Neuronal stem cell (in vitro differentiated cells): ENCODE measurements at regions not wholly inside any gene's neighbourhood (a gene's known extent, or its start where the extent isn't known, plus 50 kb on each side); places are given as distances from the start of the nearest gene placed in this dataset.

Experiments used
- DNase-seq: peaks from one replicate; pipeline ENCODE4 v3.0.0-alpha.2; 2013; ENCODE audit warnings: low spot score
- H2AFZ ChIP-seq: one replicate; pipeline ENCODE4 v1.6.1; 2013; ENCODE audit warnings: mild to moderate bottlenecking, low read length, inconsistent platforms
- H2AK5ac ChIP-seq: 2 replicates; pipeline ENCODE4 v1.6.1; 2013; ENCODE audit warnings: low read depth, mild to moderate bottlenecking, inconsistent platforms, low read length, moderate library complexity, mixed read lengths
- H2BK120ac ChIP-seq: 2 replicates; pipeline ENCODE4 v1.6.1; 2013; ENCODE audit warnings: low read depth, mild to moderate bottlenecking, inconsistent platforms, low read length, moderate library complexity, mixed read lengths
- H2BK12ac ChIP-seq: one replicate; pipeline ENCODE4 v1.6.1; 2013; ENCODE audit warnings: low read length, inconsistent platforms
- H2BK15ac ChIP-seq: 2 replicates; pipeline ENCODE4 v1.6.1; 2013; ENCODE audit warnings: mild to moderate bottlenecking, low read length, inconsistent platforms, mixed read lengths
- H2BK5ac ChIP-seq: one replicate; pipeline ENCODE4 v1.6.1; 2013; ENCODE audit warnings: inconsistent platforms, mild to moderate bottlenecking, low read length, moderate library complexity
- H3K14ac ChIP-seq: one replicate; pipeline ENCODE4 v1.6.1; 2013; ENCODE audit warnings: low read length, inconsistent platforms
- H3K18ac ChIP-seq: 2 replicates; pipeline ENCODE4 v1.6.1; 2013; ENCODE audit warnings: low read length, inconsistent platforms
- H3K23ac ChIP-seq: 2 replicates; pipeline ENCODE4 v1.6.1; 2013; ENCODE audit warnings: low read depth, mild to moderate bottlenecking, mixed read lengths, low read length, inconsistent platforms; ENCODE audit not compliant: poor library complexity
- H3K27ac ChIP-seq: replicated peaks from 3 replicates; pipeline ENCODE4 v1.5.1; 2013; ENCODE audit warnings: low read length, inconsistent platforms
- H3K27me3 ChIP-seq, 3 experiments: 2 replicates each; pipeline ENCODE4 v1.6.1; 2013; ENCODE audit warnings: low read length in 3 of 3, mild to moderate bottlenecking in 2 of 3, inconsistent platforms in 1 of 3, low read depth in 1 of 3, mixed read lengths in 1 of 3, moderate library complexity in 1 of 3; ENCODE audit not compliant: control insufficient read depth in 3 of 3, insufficient read depth in 3 of 3
- H3K36me3 ChIP-seq, 2 donors: replicated peaks in 1 of 2; 2 replicates each; pipeline ENCODE4 v1.6.1; 2013; ENCODE audit warnings: low read length in 2 of 2; ENCODE audit not compliant: control insufficient read depth in 2 of 2, insufficient read depth in 2 of 2
- H3K4ac ChIP-seq: 2 replicates; pipeline ENCODE4 v1.6.1; 2013; ENCODE audit warnings: inconsistent platforms, mild to moderate bottlenecking, low read length, moderate library complexity
- H3K4me1 ChIP-seq, 2 donors: 1 replicate in 1 of 2; 2 replicates in 1 of 2; pipeline ENCODE4 v1.6.1; 2013; ENCODE audit warnings: low read length in 2 of 2, low read depth in 1 of 2; ENCODE audit not compliant: control insufficient read depth in 2 of 2, insufficient read depth in 1 of 2
- H3K4me2 ChIP-seq: one replicate; pipeline ENCODE4 v1.6.1; 2013; ENCODE audit warnings: mild to moderate bottlenecking, low read length, inconsistent platforms; ENCODE audit not compliant: insufficient read depth, poor library complexity, severe bottlenecking
- H3K4me3 ChIP-seq, 2 donors: 2 replicates each; pipeline ENCODE4 v1.5.1; 2013; ENCODE audit warnings: low read length in 2 of 2, mild to moderate bottlenecking in 2 of 2, inconsistent platforms in 1 of 2, moderate library complexity in 1 of 2
- H3K79me1 ChIP-seq: one replicate; pipeline ENCODE4 v1.6.1; 2013; ENCODE audit warnings: low read depth, mild to moderate bottlenecking, inconsistent platforms, low read length, moderate library complexity
- H3K9ac ChIP-seq: one replicate; pipeline ENCODE4 v1.6.1; 2013; ENCODE audit warnings: mild to moderate bottlenecking, low read depth, low read length, inconsistent platforms; ENCODE audit not compliant: poor library complexity
- H3K9me3 ChIP-seq, 2 donors: replicated peaks in 1 of 2; 2 replicates each; pipeline versions ENCODE3 to v1.6.1; 2013; ENCODE audit warnings: low read length in 2 of 2, mild to moderate bottlenecking in 2 of 2, inconsistent platforms in 1 of 2, low read depth in 1 of 2, mixed read lengths in 1 of 2, moderate library complexity in 1 of 2; ENCODE audit not compliant: control insufficient read depth in 2 of 2, insufficient read depth in 1 of 2
- H4K8ac ChIP-seq: one replicate; pipeline ENCODE4 v1.6.1; 2013; ENCODE audit warnings: low read depth, mild to moderate bottlenecking, inconsistent platforms, low read length, moderate library complexity
- H4K91ac ChIP-seq: one replicate; pipeline ENCODE4 v1.6.1; 2013; ENCODE audit warnings: low read length, low read depth, mild to moderate bottlenecking, inconsistent platforms; ENCODE audit not compliant: poor library complexity
- WGBS, 2 donors: extraction: QIAGEN DNeasy Blood & Tissue Kit; methylation state at CpG; one replicate each; pipeline ENCODE4 v1.1.7; 2013; ENCODE audit warnings: missing lambda C conversion rate in 2 of 2, mixed read lengths in 1 of 2; ENCODE audit not compliant: insufficient read length in 2 of 2, insufficient replicate concordance in 1 of 2; ENCODE audit errors: extremely low coverage in 2 of 2; 5-methylcytosine and 5-hydroxymethylcytosine counted together

GRCh38 chr10:3290550-3290949 lies 118.0 kb upstream of the PITRM1 start:
- no peak for DNase-seq
- no peak overlapping the region for H3K4ac ChIP-seq
- H3K4me2 ChIP-seq: no peak overlapping the region
- H2AK5ac ChIP-seq: no peak overlapping the region
- no peak overlapping the region for H3K9ac ChIP-seq
- no peaks in the 10 kb centered on the region for H3K36me3 ChIP-seq
- H2BK120ac ChIP-seq: no peak overlapping the region
- H3K14ac ChIP-seq: no peak overlapping the region
- no peaks in the 10 kb centered on the region for H3K9me3 ChIP-seq
- no peak overlapping the region for H3K27ac ChIP-seq
- H2AFZ ChIP-seq: no peak overlapping the region
- H2BK5ac ChIP-seq: no peak overlapping the region
- no peak overlapping the region for H3K23ac ChIP-seq
- WGBS, 2 donors: no CpG with 5 or more reads among the region's 12 CpGs
- H4K91ac ChIP-seq: peak overlapping the region; percentile 59
- peak overlapping the region; percentile 19 for H3K18ac ChIP-seq
- peaks cover 8 to 13% of the 10 kb centered on the region in 2 donors for H3K4me1 ChIP-seq
- no peaks in the 10 kb centered on the region for H3K27me3 ChIP-seq
- H2BK15ac ChIP-seq: no peak overlapping the region
- no peak overlapping the region for H4K8ac ChIP-seq
- peak overlapping the region; percentile 81 for H2BK12ac ChIP-seq
- H3K4me3 ChIP-seq: no peak overlapping the region
- H3K79me1 ChIP-seq: no peaks in the 10 kb centered on the region

GRCh38 chr10:3287572-3288445 lies 115.2 kb upstream of the PITRM1 start:
- Histone ChIP-seq H3K27ac (no peak overlapping the region), H2BK15ac (no peak overlapping the region), H3K9ac (no peak overlapping the region), H3K4me3 (no peak overlapping the region), H3K36me3 (no peaks in the 10 kb centered on the region), H3K18ac (peak overlapping the region; percentile 74), H2BK120ac (no peak overlapping the region), H3K4me1 (peaks cover 4 to 5% of the 10 kb centered on the region in 2 donors), H3K4me2 (no peak overlapping the region), H3K23ac (peak overlapping the region; percentile 92), H3K79me1 (no peaks in the 10 kb centered on the region), H3K27me3 (no peaks in the 10 kb centered on the region), H3K4ac (no peak overlapping the region), H4K8ac (no peak overlapping the region), H2AK5ac (no peak overlapping the region), H4K91ac (no peak overlapping the region), H2BK12ac (peak overlapping the region; percentile 60), H2BK5ac (no peak overlapping the region), H3K14ac (peak overlapping the region; percentile 11), H3K9me3 (no peaks in the 10 kb centered on the region), H2AFZ (peak overlapping the region; percentile 73)
- no CpG with 5 or more reads among the region's 42 CpGs for WGBS, 2 donors
- no peak for DNase-seq

- Histone ChIP-seq H3K9ac (no peak overlapping the region), H2BK120ac (no peak overlapping the region), H3K14ac (no peak overlapping the region), H3K27me3 (no peaks in the 10 kb centered on the region), H3K9me3 (no peaks in the 10 kb centered on the region), H2BK12ac (no peak overlapping the region), H3K23ac (no peak overlapping the region), H3K4me3 (no peak overlapping the region), H3K4me2 (no peak overlapping the region), H2AK5ac (no peak overlapping the region), H2BK15ac (no peak overlapping the region), H3K79me1 (no peaks in the 10 kb centered on the region), H4K8ac (no peak overlapping the region), H3K4me1 (peaks cover 0 to 2% of the 10 kb centered on the region in 2 donors), H3K4ac (no peak overlapping the region), H3K27ac (no peak overlapping the region), H4K91ac (no peak overlapping the region), H2AFZ (no peak overlapping the region), H2BK5ac (no peak overlapping the region), H3K36me3 (no peaks in the 10 kb centered on the region), H3K18ac (no peak overlapping the region)
- no CpG with 5 or more reads among the region's 1 CpG for WGBS, 2 donors
- DNase-seq: no peak
These were observed 110.1 kb upstream of the PITRM1 start for GRCh38 chr10:3282674-3283017.

- Histone ChIP-seq H2BK120ac (no peak overlapping the region), H2BK12ac (no peak overlapping the region), H3K4me3 (no peak overlapping the region), H2BK5ac (no peak overlapping the region), H3K4me2 (no peak overlapping the region), H3K9me3 (no peaks in the 10 kb centered on the region), H3K4ac (no peak overlapping the region), H2AK5ac (no peak overlapping the region), H3K4me1 (no peaks in the 10 kb centered on the region), H3K27ac (no peak overlapping the region), H4K91ac (no peak overlapping the region), H3K27me3 (no peaks in the 10 kb centered on the region), H3K23ac (no peak overlapping the region), H3K18ac (no peak overlapping the region), H3K79me1 (no peaks in the 10 kb centered on the region), H3K36me3 (no peaks in the 10 kb centered on the region), H2AFZ (no peak overlapping the region), H3K14ac (no peak overlapping the region), H2BK15ac (no peak overlapping the region), H4K8ac (no peak overlapping the region), H3K9ac (no peak overlapping the region)
- WGBS, 2 donors: no CpG with 5 or more reads among the region's 7 CpGs
- DNase-seq: no peak
These were observed 109.5 kb upstream of the PITRM1 start for GRCh38 chr10:3281941-3282673.
